ENCODE measurements at regions not wholly inside any gene's neighbourhood (a gene's known extent, or its start where the extent isn't known, plus 50 kb on each side); places are given as distances from the start of the nearest gene placed in this dataset.

DNA sequence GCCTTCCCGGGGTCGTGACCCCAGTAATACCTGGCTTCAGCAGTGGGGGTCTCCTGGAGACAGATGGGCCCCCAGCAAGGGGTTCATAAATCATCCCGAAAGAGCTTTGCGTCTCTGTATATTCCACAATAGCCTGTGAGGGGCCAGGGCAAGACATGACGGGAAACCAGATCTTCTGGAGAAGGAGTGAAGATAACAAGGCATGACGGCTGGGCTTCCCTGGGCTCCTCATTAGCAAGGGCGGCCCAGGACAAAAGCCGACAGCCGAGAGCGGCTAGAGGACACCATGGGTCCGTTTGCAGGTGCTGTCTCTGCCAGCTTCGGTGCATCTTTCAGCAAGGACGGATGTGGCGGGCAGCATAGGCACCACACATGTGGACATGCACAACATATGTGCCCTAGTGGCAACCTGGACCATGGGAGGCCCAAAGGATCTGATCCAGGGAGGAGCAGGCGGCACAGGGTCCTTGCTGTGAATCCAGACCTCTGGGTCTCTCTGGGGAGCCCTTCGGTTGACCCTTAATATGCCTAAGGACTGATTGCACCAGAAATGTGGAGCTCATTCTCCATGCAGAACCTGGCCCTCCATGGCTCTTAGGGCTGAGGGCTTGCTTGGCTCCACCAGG, 136.9 kb upstream of the FOXF1 start:
- TF ChIP-seq STAT3 (IDR thresholded peaks at IDR 0.05; ENCODE audit: low read depth, low read length) (no peak), KLF5 (IDR thresholded peaks at IDR 0.05; ENCODE audit: partially characterized antibody) (no peak), POLR2A (IDR thresholded peaks at IDR 0.05; ENCODE audit: low read depth, low read length) (no peak), POLR2AphosphoS5 (IDR thresholded peaks at IDR 0.05; ENCODE audit: low read length) (no peak), ASH2L (IDR thresholded peaks at IDR 0.05; ENCODE audit: borderline replicate concordance, low read depth) (no peak), SIN3A (IDR thresholded peaks at IDR 0.05; ENCODE audit: low read depth, low read length) (no peak)
- TF ChIP-seq, protein P1, sequence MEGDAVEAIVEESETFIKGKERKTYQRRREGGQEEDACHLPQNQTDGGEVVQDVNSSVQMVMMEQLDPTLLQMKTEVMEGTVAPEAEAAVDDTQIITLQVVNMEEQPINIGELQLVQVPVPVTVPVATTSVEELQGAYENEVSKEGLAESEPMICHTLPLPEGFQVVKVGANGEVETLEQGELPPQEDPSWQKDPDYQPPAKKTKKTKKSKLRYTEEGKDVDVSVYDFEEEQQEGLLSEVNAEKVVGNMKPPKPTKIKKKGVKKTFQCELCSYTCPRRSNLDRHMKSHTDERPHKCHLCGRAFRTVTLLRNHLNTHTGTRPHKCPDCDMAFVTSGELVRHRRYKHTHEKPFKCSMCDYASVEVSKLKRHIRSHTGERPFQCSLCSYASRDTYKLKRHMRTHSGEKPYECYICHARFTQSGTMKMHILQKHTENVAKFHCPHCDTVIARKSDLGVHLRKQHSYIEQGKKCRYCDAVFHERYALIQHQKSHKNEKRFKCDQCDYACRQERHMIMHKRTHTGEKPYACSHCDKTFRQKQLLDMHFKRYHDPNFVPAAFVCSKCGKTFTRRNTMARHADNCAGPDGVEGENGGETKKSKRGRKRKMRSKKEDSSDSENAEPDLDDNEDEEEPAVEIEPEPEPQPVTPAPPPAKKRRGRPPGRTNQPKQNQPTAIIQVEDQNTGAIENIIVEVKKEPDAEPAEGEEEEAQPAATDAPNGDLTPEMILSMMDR (IDR thresholded peaks at IDR 0.05 in 2 of 3, conservative IDR thresholded peaks at IDR 0.05 in 1 of 3; ENCODE audit: control insufficient read depth in 2 of 3, extremely low read depth in 1 of 3, insufficient read depth in 1 of 3, low read depth in 3 of 3, low read length in 3 of 3), result no peak
- TF ChIP-seq, protein P2, sequence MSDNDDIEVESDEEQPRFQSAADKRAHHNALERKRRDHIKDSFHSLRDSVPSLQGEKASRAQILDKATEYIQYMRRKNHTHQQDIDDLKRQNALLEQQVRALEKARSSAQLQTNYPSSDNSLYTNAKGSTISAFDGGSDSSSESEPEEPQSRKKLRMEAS (IDR thresholded peaks at IDR 0.05; ENCODE audit: low read depth, low read length), result no peak

Measured in GM12878 (cell line).